AG04450 (cell line): ENCODE measurements at regions not wholly inside any gene's neighbourhood (a gene's known extent, or its start where the extent isn't known, plus 50 kb on each side); places are given as distances from the start of the nearest gene placed in this dataset.
"Not testable (repeated sequence)": the region's sequence is repeated elsewhere in the genome, so short reads cannot be mapped to it uniquely, and the experiment has no call there.

Source experiments
- CTCF ChIA-PET: fragments of 300-600, 350-600 bp; formaldehyde crosslinking; extraction: SDS; loops from one replicate; lab custom pipeline; 2022; ENCODE audit warnings: antibody characterized with exemption, inconsistent platforms; lab: Charles Lee
- POLR2A ChIA-PET: fragments of 350-600 bp; formaldehyde crosslinking; extraction: SDS; loops from one replicate; lab custom pipeline; 2021; ENCODE audit warnings: antibody characterized with exemption, inconsistent platforms; lab: Yijun Ruan, JAX
- DNase-seq: peaks from one replicate; pipeline ENCODE4 v3.0.0-alpha.2; 2011; ENCODE audit warnings: low read depth, low spot score
- H3K27ac ChIP-seq: one replicate; pipeline ENCODE4 v1.5.1; 2012; ENCODE audit warnings: low read depth, low read length, control low read depth
- H3K27me3 ChIP-seq: one replicate; pipeline ENCODE4 v1.6.0; 2012; ENCODE audit warnings: low read length; ENCODE audit not compliant: control insufficient read depth, insufficient read depth
- H3K4me3 ChIP-seq: 2 replicates; pipeline ENCODE4 v1.5.1; 2011; ENCODE audit warnings: mild to moderate bottlenecking, low read depth, low read length, control low read depth
- H3K9me3 ChIP-seq: 2 replicates; pipeline ENCODE4 v1.5.1; 2012; ENCODE audit warnings: low read length; ENCODE audit not compliant: control insufficient read depth, insufficient read depth
- CTCF ChIP-seq: IDR thresholded peaks from 2 replicates; pipeline ENCODE4 v1.5.1; 2011; ENCODE audit warnings: low read depth, low read length, control low read depth, inconsistent platforms

- no peak for DNase-seq
- no peak for TF ChIP-seq CTCF
- ChIA-PET POLR2A (no interaction called here), CTCF (interaction anchor here (0.6 kb wide), 1 partner anchor 184 kb away, joined by 3 read pairs; no protein-coding TSS in a partner anchor)
- Histone ChIP-seq H3K27me3 (no peaks in the 10 kb centered on the region), H3K9me3 (no peaks in the 10 kb centered on the region), H3K27ac (no peak overlapping the region), H3K4me3 (no peak overlapping the region)
Measured at GRCh38 chr5:82538339-82539034, 260.3 kb upstream of the RPS23 start.

- ChIA-PET POLR2A (no interaction called here), CTCF (no interaction called here)
- Histone ChIP-seq H3K9me3 (no peaks in the 10 kb centered on the region), H3K4me3 (no peak overlapping the region), H3K27ac (no peak overlapping the region), H3K27me3 (no peaks in the 10 kb centered on the region)
- DNase-seq, result no peak
- no peak for TF ChIP-seq CTCF
Measured at GRCh38 chr5:82537687-82538306, 259.6 kb upstream of the RPS23 start.

DNA sequence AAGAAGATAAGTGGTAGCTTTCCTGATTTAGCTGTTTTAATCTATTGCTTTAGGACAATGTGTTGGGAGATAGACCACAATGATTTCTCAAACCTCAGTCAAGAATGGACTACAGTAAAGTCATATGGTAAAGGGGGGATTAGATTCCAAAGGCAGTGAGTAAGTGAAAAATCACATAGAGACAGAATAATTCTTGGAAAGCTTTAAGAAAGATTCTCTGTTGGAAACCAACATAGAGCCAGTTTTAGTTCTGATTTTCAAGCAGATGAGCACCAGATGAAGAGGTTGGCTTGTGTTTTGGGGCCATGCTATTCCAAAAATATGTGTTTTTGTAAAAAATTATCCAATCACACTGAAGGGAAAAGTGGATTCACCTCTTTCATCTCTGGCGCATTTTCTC is 256.8 kb upstream of the RPS23 start:
- no peak overlapping the region for H3K27ac ChIP-seq
- no peaks in the 10 kb centered on the region for H3K9me3 ChIP-seq
- ChIA-PET CTCF (interaction anchor here (0.7 kb wide), 1 partner anchor 7 kb away, joined by 3 read pairs; no protein-coding TSS in a partner anchor), POLR2A (no interaction called here)
- H3K27me3 ChIP-seq, result no peaks in the 10 kb centered on the region
- DNase-seq, result no peak
- H3K4me3 ChIP-seq, result no peak overlapping the region
- no peak for TF ChIP-seq CTCF

- H3K9me3 ChIP-seq, H3K27me3 ChIP-seq, DNase-seq, H3K4me3 ChIP-seq, CTCF ChIA-PET, H3K27ac ChIP-seq, POLR2A ChIA-PET: not testable (repeated sequence)
Measured at GRCh38 chr5:82532075-82532474, 253.9 kb upstream of the RPS23 start.

DNA sequence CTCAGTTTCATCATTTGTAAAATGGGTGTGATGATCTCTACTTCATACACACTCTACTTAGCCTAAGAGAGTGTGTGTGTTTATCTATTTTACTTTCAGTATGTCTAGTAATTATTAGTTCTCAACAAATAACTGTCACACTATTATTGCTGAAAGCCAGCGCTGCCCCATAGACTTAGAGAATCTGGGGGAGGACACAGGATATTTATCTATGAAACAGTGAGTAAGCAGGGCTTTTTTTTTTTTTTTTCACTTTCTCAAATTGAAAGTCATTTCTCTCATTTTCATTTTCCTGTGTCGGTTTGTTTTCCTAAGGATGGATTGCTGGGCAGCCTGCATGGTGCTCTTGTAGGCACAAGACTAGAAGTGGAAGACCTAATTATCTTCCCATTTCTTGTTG is 248.4 kb upstream of the RPS23 start:
- Histone ChIP-seq H3K27ac (no peak overlapping the region), H3K9me3 (no peaks in the 10 kb centered on the region), H3K27me3 (no peaks in the 10 kb centered on the region), H3K4me3 (no peak overlapping the region)
- DNase-seq, result no peak
- no peak for TF ChIP-seq CTCF
- CTCF ChIA-PET, result no interaction called here
- POLR2A ChIA-PET, result no interaction called here
